GM18858 (cell line): ENCODE measurements at regions not wholly inside any gene's neighbourhood (a gene's known extent, or its start where the extent isn't known, plus 50 kb on each side); places are given as distances from the start of the nearest gene placed in this dataset.
"Not testable (repeated sequence)": the region's sequence is repeated elsewhere in the genome, so short reads cannot be mapped to it uniquely, and the experiment has no call there.

ENCODE experiments used
- ATAC-seq: cut with Tn5 transposase; IDR thresholded peaks from one replicate; pipeline ENCODE4 v1.9.1; 2021; ENCODE audit not compliant: unreplicated experiment

- ATAC-seq = no peak
Measured at GRCh38 chr7:125084196-125084595, 154.6 kb upstream of the POT1 start.

- ATAC-seq = no peak
Measured at GRCh38 chr7:125074141-125074540, 144.5 kb upstream of the POT1 start.

GRCh38 chr7:125065546-125065945 is 135.9 kb upstream of the POT1 start:
- no peak for ATAC-seq

- no peak for ATAC-seq
Measured at GRCh38 chr7:125065001-125065400, 135.4 kb upstream of the POT1 start.

- ATAC-seq = peak; percentile 97
Measured at GRCh38 chr7:125061776-125062397, 132.3 kb upstream of the POT1 start.

- not testable (repeated sequence) for ATAC-seq
Measured at GRCh38 chr7:125061083-125061745, 131.6 kb upstream of the POT1 start.

GRCh38 chr7:125059861-125060456 is 130.3 kb upstream of the POT1 start:
- ATAC-seq = no peak

GRCh38 chr7:125057963-125058362 is 128.3 kb upstream of the POT1 start:
- ATAC-seq = no peak

GRCh38 chr7:125055376-125055775 is 125.8 kb upstream of the POT1 start:
- no peak for ATAC-seq

GRCh38 chr7:125046767-125047166 is 117.1 kb upstream of the POT1 start:
- ATAC-seq = no peak

GRCh38 chr7:125033506-125033905 is 103.9 kb upstream of the POT1 start:
- ATAC-seq = no peak

GRCh38 chr7:125032943-125033342 is 103.3 kb upstream of the POT1 start:
- no peak for ATAC-seq

- no peak for ATAC-seq
Measured at GRCh38 chr7:125030756-125031387, 101.2 kb upstream of the POT1 start.

GRCh38 chr7:125025620-125026019 is 96.0 kb upstream of the POT1 start:
- ATAC-seq = no peak

- ATAC-seq = no peak
Measured at GRCh38 chr7:125020801-125021200, 91.2 kb upstream of the POT1 start.

GRCh38 chr7:125010540-125010939 is 80.9 kb upstream of the POT1 start:
- ATAC-seq = no peak

- peak; percentile 76 for ATAC-seq
Measured at GRCh38 chr7:124996778-124997177, 67.2 kb upstream of the POT1 start.

GRCh38 chr7:124992851-124993562 is 63.4 kb upstream of the POT1 start:
- ATAC-seq = no peak

GRCh38 chr7:124989911-124990310 is 60.3 kb upstream of the POT1 start:
- ATAC-seq = no peak
